ENCODE measurements at regions not wholly inside any gene's neighbourhood (a gene's known extent, or its start where the extent isn't known, plus 50 kb on each side); places are given as distances from the start of the nearest gene placed in this dataset.
"Not testable (repeated sequence)": the region's sequence is repeated elsewhere in the genome, so short reads cannot be mapped to it uniquely, and the experiment has no call there.

- no peaks in the 10 kb centered on the region for H3K27me3 ChIP-seq
- no peak overlapping the region for H3K27ac ChIP-seq
- no peak for TF ChIP-seq Cebpa-rat (IDR thresholded peaks at IDR 0.05)
- no peak overlapping the region for H3K4me2 ChIP-seq
- H4K20me1 ChIP-seq, result no peaks in the 10 kb centered on the region
- H3K9ac ChIP-seq, result no peak overlapping the region
- H3K36me3 ChIP-seq, result no peaks in the 10 kb centered on the region
- H3K4me3 ChIP-seq, result no peak overlapping the region
- H3K9me3 ChIP-seq, result no peaks in the 10 kb centered on the region
- H3K4me1 ChIP-seq, result peaks cover 15% of the 10 kb centered on the region
Measured at GRCh38 chr5:115428676-115429075, 115.9 kb downstream of the FEM1C start.

GRCh38 chr5:115428248-115428647, 116.3 kb downstream of the FEM1C start:
- H3K27ac ChIP-seq, result no peak overlapping the region
- no peak for TF ChIP-seq Cebpa-rat (IDR thresholded peaks at IDR 0.05)
- no peak overlapping the region for H3K9ac ChIP-seq
- no peaks in the 10 kb centered on the region for H3K36me3 ChIP-seq
- no peaks in the 10 kb centered on the region for H3K27me3 ChIP-seq
- H3K4me1 ChIP-seq, result peaks cover 15% of the 10 kb centered on the region
- H4K20me1 ChIP-seq, result no peaks in the 10 kb centered on the region
- H3K9me3 ChIP-seq, result no peaks in the 10 kb centered on the region
- no peak overlapping the region for H3K4me3 ChIP-seq
- no peak overlapping the region for H3K4me2 ChIP-seq

GRCh38 chr5:115424446-115424845, 120.1 kb downstream of the FEM1C start:
- Histone ChIP-seq H3K27me3 (no peaks in the 10 kb centered on the region), H3K36me3 (no peaks in the 10 kb centered on the region), H3K4me1 (peaks cover 4% of the 10 kb centered on the region), H4K20me1 (no peaks in the 10 kb centered on the region), H3K27ac (no peak overlapping the region), H3K4me3 (no peak overlapping the region), H3K4me2 (no peak overlapping the region), H3K9ac (no peak overlapping the region), H3K9me3 (no peaks in the 10 kb centered on the region)
- TF ChIP-seq Cebpa-rat (IDR thresholded peaks at IDR 0.05), result no peak

- Histone ChIP-seq H3K4me2 (no peak overlapping the region), H3K27me3 (no peaks in the 10 kb centered on the region), H3K27ac (no peak overlapping the region), H3K4me3 (no peak overlapping the region), H4K20me1 (no peaks in the 10 kb centered on the region), H3K4me1 (0 out of 2 replicates have a peak, but pooled peaks cover under 1% of the 10 kb centered on the region), H3K9ac (no peak overlapping the region), H3K36me3 (no peaks in the 10 kb centered on the region), H3K9me3 (no peaks in the 10 kb centered on the region)
- no peak for TF ChIP-seq Cebpa-rat (IDR thresholded peaks at IDR 0.05)
Measured at GRCh38 chr5:115424030-115424429, 120.5 kb downstream of the FEM1C start.

DNA sequence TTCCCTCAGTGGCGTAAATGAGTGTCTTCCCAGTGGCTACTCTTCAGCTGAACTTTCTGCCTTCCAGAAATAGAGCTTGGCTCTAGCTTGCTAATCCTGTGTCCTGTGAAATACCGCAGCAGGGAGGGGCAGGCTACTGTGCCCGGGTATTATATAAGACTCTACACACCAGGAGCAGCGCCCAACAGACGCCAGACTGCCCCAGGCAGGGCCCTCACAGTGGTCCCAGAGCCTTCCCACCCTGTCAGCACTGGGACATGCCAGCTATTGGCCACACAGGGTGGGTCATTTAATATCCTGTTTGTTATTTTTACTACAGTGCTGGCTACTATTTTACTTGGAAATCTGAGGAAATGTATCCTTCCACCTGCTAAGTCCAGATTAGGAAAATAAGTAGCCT, 121.0 kb downstream of the FEM1C start:
- no peaks in the 10 kb centered on the region for H3K4me1 ChIP-seq
- TF ChIP-seq Cebpa-rat (IDR thresholded peaks at IDR 0.05), result no peak
- H4K20me1 ChIP-seq, result no peaks in the 10 kb centered on the region
- no peaks in the 10 kb centered on the region for H3K27me3 ChIP-seq
- H3K9ac ChIP-seq, result no peak overlapping the region
- no peaks in the 10 kb centered on the region for H3K36me3 ChIP-seq
- no peak overlapping the region for H3K27ac ChIP-seq
- no peak overlapping the region for H3K4me3 ChIP-seq
- no peaks in the 10 kb centered on the region for H3K9me3 ChIP-seq
- no peak overlapping the region for H3K4me2 ChIP-seq

DNA sequence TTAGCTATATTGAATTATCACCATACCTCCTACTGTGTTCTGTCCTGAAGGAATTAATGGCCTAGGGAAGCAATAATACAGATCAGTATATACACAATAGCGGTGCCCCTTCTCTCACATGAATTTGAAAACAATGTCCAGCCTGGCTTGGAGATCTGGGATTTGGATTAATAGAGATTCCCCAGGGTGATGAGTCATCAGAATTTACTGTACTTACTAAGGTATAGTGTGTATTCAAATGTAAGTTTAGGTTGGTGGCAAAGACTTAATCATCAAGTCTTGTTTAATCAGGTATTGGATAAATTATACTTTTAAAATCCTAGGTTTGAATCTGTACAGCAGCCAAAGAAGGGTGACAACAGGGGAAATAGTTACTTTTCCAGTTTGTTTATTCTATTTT, 121.5 kb downstream of the FEM1C start:
- TF ChIP-seq Cebpa-rat (IDR thresholded peaks at IDR 0.05), result no peak
- H3K9me3 ChIP-seq, result no peaks in the 10 kb centered on the region
- H3K4me1 ChIP-seq, result no peaks in the 10 kb centered on the region
- H3K27ac ChIP-seq, result no peak overlapping the region
- no peak overlapping the region for H3K4me2 ChIP-seq
- no peaks in the 10 kb centered on the region for H3K36me3 ChIP-seq
- no peak overlapping the region for H3K4me3 ChIP-seq
- H3K27me3 ChIP-seq, result no peaks in the 10 kb centered on the region
- no peak overlapping the region for H3K9ac ChIP-seq
- H4K20me1 ChIP-seq, result no peaks in the 10 kb centered on the region

- H4K20me1 ChIP-seq, H3K4me2 ChIP-seq, H3K36me3 ChIP-seq, H3K9ac ChIP-seq, H3K27me3 ChIP-seq, H3K27ac ChIP-seq, H3K4me1 ChIP-seq, H3K4me3 ChIP-seq, H3K9me3 ChIP-seq: not testable (repeated sequence)
Measured at GRCh38 chr5:115420812-115421211, 123.8 kb downstream of the FEM1C start.

DNA sequence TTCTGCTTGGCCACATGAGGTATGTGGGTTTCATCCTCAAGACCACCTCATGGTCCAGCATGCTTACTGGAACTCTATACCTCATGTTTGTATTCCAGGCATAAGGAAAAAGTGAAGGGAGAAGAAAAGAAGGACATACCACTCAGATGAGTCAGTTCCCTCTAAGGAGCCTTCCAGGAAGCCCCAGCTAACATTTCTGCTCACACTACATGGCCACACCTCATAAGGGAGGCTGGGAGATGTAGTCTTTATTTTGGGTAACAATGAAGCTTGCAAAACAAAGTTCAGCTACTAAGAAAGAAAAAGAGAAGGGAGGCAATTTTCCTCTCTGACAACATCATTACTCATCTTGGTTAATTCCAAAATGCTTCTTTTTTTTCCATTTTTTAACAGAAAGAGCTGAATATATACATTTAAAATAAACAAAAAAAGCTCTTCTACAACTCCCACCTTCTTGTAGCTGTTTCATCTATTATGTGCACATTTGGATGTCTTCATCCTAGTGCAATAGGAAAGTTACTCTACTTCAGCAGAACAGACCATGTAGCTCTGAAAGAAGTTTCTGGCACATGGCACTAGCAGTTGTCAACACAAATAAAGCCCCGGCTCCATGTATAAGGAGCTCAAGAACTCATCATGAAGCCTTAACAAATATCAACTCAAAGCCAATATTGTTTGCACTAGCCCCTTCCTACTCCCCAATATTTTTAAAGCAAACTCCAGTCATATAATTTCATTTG, 123.6 kb upstream of the CCDC112 start:
- TF ChIP-seq Cebpa-rat (IDR thresholded peaks at IDR 0.05), result no peak
- H3K9me3 ChIP-seq, result no peaks in the 10 kb centered on the region
- H4K20me1 ChIP-seq, result no peaks in the 10 kb centered on the region
- H3K9ac ChIP-seq, result no peak overlapping the region
- H3K27ac ChIP-seq, result no peak overlapping the region
- no peaks in the 10 kb centered on the region for H3K4me1 ChIP-seq
- no peaks in the 10 kb centered on the region for H3K27me3 ChIP-seq
- no peak overlapping the region for H3K4me3 ChIP-seq
- no peak overlapping the region for H3K4me2 ChIP-seq
- H3K36me3 ChIP-seq, result no peaks in the 10 kb centered on the region

GRCh38 chr5:115418788-115419187, 122.3 kb upstream of the CCDC112 start:
- H3K27ac ChIP-seq, result no peak overlapping the region

DNA sequence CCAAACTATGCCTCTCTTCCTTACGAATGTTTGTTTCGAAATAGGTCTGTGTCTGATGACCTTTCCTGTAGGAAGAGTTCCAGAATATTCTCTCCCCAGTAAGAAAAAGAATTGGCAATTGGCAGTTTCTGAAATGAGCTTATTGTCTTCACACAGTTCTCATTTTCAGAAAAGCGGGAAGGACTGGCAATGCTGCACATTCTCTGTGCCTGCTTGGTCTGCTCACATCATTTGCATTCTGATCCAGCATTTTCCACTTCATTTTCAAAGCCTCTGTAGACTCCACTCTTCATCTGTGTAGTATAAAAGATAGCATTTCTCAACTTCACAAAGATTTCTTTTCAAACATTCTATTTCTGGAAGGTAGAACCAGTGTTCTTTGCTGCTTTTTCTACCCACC, 120.6 kb upstream of the CCDC112 start:
- H3K27ac ChIP-seq, result no peak overlapping the region
- H3K27me3 ChIP-seq, result no peaks in the 10 kb centered on the region
- TF ChIP-seq Cebpa-rat (IDR thresholded peaks at IDR 0.05), result no peak
- H3K4me1 ChIP-seq, result no peaks in the 10 kb centered on the region
- H3K4me2 ChIP-seq, result no peak overlapping the region
- no peaks in the 10 kb centered on the region for H3K9me3 ChIP-seq
- no peak overlapping the region for H3K9ac ChIP-seq
- H4K20me1 ChIP-seq, result no peaks in the 10 kb centered on the region
- no peaks in the 10 kb centered on the region for H3K36me3 ChIP-seq
- no peak overlapping the region for H3K4me3 ChIP-seq

More at GRCh38 chr5:115418788-115419187, 122.3 kb upstream of the CCDC112 start:
- H3K27me3 ChIP-seq, result no peaks in the 10 kb centered on the region
- no peak overlapping the region for H3K9ac ChIP-seq
- H3K4me1 ChIP-seq, result no peaks in the 10 kb centered on the region
- TF ChIP-seq Cebpa-rat (IDR thresholded peaks at IDR 0.05), result no peak
- H3K9me3 ChIP-seq, result no peaks in the 10 kb centered on the region
- no peak overlapping the region for H3K4me3 ChIP-seq
- H3K36me3 ChIP-seq, result no peaks in the 10 kb centered on the region
- H3K4me2 ChIP-seq, result no peak overlapping the region
- no peaks in the 10 kb centered on the region for H4K20me1 ChIP-seq

- Histone ChIP-seq H3K36me3 (no peaks in the 10 kb centered on the region), H3K9me3 (no peaks in the 10 kb centered on the region), H3K4me2 (no peak overlapping the region), H3K27me3 (no peaks in the 10 kb centered on the region), H3K4me3 (no peak overlapping the region), H3K27ac (no peak overlapping the region), H4K20me1 (no peaks in the 10 kb centered on the region), H3K4me1 (no peaks in the 10 kb centered on the region), H3K9ac (no peak overlapping the region)
- TF ChIP-seq Cebpa-rat (IDR thresholded peaks at IDR 0.05), result no peak
Measured at GRCh38 chr5:115415143-115415491, 118.7 kb upstream of the CCDC112 start.

Data from BLaER1 (cell line).